Panc1 (cell line): ENCODE measurements at regions not wholly inside any gene's neighbourhood (a gene's known extent, or its start where the extent isn't known, plus 50 kb on each side); places are given as distances from the start of the nearest gene placed in this dataset.

Experiments used
- ATAC-seq: fragments of 200-7000 bp; cut with Tn5 transposase; 2 replicates; pipeline ENCODE4 v1.9.1; 2020; ENCODE audit warnings: mild to moderate bottlenecking, moderate library complexity
- BruUV-seq: library from RNA; stranded (reverse); fragments of 400-500 nt; replicated peaks from 2 replicates; lab custom pipeline; 2021; lab: Mats Ljungman, UMichigan
- CTCF ChIA-PET: fragments of 300-600 bp; sonication (Branson Sonifier 250); formaldehyde crosslinking; loops from one replicate; lab custom pipeline; 2022; ENCODE audit warnings: antibody characterized with exemption; lab: Charles Lee
- POLR2A ChIA-PET: fragments of 300-600 bp; sonication (Branson Sonifier 250); formaldehyde crosslinking; loops from one replicate; lab custom pipeline; 2022; ENCODE audit warnings: antibody characterized with exemption; lab: Charles Lee
- DNase-seq: peaks from one replicate; pipeline ENCODE4 v3.0.0-alpha.2; 2010; ENCODE audit warnings: low read depth, low spot score
- H3K27ac ChIP-seq: 2 replicates; pipeline ENCODE4 v1.5.1; 2011; ENCODE audit warnings: mild to moderate bottlenecking, low read length, inconsistent platforms
- H3K27me3 ChIP-seq: fragments of 200-500 bp; sonication (Bioruptor generic); 2 replicates; pipeline ENCODE4 v1.6.0; 2014; ENCODE audit warnings: low read length, inconsistent platforms; ENCODE audit not compliant: control insufficient read depth, insufficient read depth
- H3K36me3 ChIP-seq: fragments of 200-500 bp; sonication (Bioruptor generic); 2 replicates; pipeline ENCODE4 v1.5.1; 2014; ENCODE audit warnings: inconsistent platforms, mild to moderate bottlenecking, low read length, moderate library complexity; ENCODE audit not compliant: control insufficient read depth, insufficient read depth
- H3K4me1 ChIP-seq: 2 replicates; pipeline ENCODE4 v1.5.1; 2011; ENCODE audit warnings: inconsistent platforms, mild to moderate bottlenecking, low read length, moderate library complexity; ENCODE audit not compliant: control insufficient read depth, insufficient read depth
- H3K4me3 ChIP-seq, 2 experiments: 2 replicates each; pipeline ENCODE4 v1.5.1; 2011 to 2012; ENCODE audit warnings: low read depth in 2 of 2, low read length in 2 of 2, mild to moderate bottlenecking in 2 of 2, inconsistent platforms in 1 of 2, moderate library complexity in 1 of 2
- H3K9me3 ChIP-seq: fragments of 200-500 bp; sonication (Bioruptor generic); 2 replicates; pipeline ENCODE4 v1.5.1; 2014; ENCODE audit warnings: low read depth, mild to moderate bottlenecking, inconsistent platforms, low read length, moderate library complexity; ENCODE audit not compliant: control insufficient read depth, insufficient read depth
- POLR2AphosphoS5 ChIP-seq: IDR thresholded peaks from 2 replicates; pipeline ENCODE4 v1.6.1; 2012; ENCODE audit warnings: mild to moderate bottlenecking, low read depth, low read length, moderate library complexity
- SIN3A ChIP-seq: IDR thresholded peaks from 2 replicates; pipeline ENCODE4 v1.6.1; 2012; ENCODE audit warnings: low read depth, mild to moderate bottlenecking, low read length, moderate library complexity, borderline replicate concordance; ENCODE audit not compliant: insufficient read depth
- TCF7L2 ChIP-seq: IDR thresholded peaks from 2 replicates; pipeline ENCODE4 v1.6.1; 2011; ENCODE audit warnings: mild to moderate bottlenecking, low read depth, low read length, inconsistent platforms
- in situ Hi-C: cut with HindIII; loops from 2 replicates; pipeline ENCODE4 v1.10.0; 2016; ENCODE audit warnings: low sequenced_read_pairs, low pct_unique_long_range_greater_than_20kb
- intact Hi-C: fragments of 100-400 bp; cut with micrococcal nuclease; formaldehyde crosslinking; loops from one replicate; pipeline ENCODE4 v1.10.0; 2022; ENCODE audit not compliant: unreplicated experiment
- TF ChIP-seq, protein P1 (sequence below): fragments of 450-650 bp; IDR thresholded peaks from 2 replicates; pipeline ENCODE4 v1.5.1; 2017; ENCODE audit warnings: mild to moderate bottlenecking
- TF ChIP-seq, protein P2 (sequence below), 2 experiments: IDR thresholded peaks; 2 replicates each; pipeline ENCODE4 v1.6.1; 2011 to 2012; ENCODE audit warnings: low read depth in 2 of 2, control low read depth in 1 of 2, low read length in 1 of 2, mild to moderate bottlenecking in 1 of 2, moderate library complexity in 1 of 2; ENCODE audit not compliant: insufficient read depth in 1 of 2

DNA sequence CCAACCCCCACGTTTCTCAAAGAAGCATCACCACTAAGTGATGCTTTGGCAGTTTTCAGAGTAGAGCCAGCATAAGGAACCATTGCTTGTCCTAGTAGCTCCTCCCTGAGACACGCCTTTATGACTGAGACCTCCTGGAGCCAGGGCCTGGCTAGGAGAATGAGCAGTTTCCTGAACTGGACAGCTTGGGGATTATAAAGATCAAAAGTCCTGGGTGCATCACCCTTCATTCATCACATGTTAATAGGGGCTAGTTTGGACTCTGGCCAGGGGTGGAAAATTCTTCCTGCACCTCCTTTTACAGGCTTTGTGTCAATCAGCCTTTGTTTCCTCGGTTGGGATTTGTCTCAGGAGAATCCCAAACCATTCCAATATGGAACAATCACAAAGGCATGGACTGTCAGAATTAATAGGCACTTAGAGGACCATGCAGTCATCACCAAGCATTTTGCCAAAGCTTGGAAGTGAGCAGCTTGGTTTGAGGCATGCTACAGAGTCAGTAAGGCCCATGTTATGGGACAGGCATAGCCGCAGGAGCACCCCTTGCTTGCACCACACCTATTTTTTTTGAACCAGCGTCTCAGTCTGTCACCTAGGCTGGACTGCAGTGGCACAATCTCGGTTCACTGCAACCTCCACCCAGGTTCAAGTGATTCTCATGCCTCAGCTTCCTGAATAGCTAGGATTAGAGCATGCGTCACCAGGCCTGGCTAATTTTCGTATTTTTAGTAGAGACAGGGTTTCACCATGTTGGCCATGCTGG, 64.9 kb upstream of the TGM3 start:
- ATAC-seq (no peak), DNase-seq (no peak)
- H3K4me3 ChIP-seq, result no peak overlapping the region
- H3K9me3 ChIP-seq, result no peaks in the 10 kb centered on the region
- no peaks in the 10 kb centered on the region for H3K36me3 ChIP-seq
- TF ChIP-seq TCF7L2 (no peak), POLR2AphosphoS5 (no peak), SIN3A (no peak)
- TF ChIP-seq, protein P1, sequence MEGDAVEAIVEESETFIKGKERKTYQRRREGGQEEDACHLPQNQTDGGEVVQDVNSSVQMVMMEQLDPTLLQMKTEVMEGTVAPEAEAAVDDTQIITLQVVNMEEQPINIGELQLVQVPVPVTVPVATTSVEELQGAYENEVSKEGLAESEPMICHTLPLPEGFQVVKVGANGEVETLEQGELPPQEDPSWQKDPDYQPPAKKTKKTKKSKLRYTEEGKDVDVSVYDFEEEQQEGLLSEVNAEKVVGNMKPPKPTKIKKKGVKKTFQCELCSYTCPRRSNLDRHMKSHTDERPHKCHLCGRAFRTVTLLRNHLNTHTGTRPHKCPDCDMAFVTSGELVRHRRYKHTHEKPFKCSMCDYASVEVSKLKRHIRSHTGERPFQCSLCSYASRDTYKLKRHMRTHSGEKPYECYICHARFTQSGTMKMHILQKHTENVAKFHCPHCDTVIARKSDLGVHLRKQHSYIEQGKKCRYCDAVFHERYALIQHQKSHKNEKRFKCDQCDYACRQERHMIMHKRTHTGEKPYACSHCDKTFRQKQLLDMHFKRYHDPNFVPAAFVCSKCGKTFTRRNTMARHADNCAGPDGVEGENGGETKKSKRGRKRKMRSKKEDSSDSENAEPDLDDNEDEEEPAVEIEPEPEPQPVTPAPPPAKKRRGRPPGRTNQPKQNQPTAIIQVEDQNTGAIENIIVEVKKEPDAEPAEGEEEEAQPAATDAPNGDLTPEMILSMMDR, result no peak
- TF ChIP-seq, protein P2, sequence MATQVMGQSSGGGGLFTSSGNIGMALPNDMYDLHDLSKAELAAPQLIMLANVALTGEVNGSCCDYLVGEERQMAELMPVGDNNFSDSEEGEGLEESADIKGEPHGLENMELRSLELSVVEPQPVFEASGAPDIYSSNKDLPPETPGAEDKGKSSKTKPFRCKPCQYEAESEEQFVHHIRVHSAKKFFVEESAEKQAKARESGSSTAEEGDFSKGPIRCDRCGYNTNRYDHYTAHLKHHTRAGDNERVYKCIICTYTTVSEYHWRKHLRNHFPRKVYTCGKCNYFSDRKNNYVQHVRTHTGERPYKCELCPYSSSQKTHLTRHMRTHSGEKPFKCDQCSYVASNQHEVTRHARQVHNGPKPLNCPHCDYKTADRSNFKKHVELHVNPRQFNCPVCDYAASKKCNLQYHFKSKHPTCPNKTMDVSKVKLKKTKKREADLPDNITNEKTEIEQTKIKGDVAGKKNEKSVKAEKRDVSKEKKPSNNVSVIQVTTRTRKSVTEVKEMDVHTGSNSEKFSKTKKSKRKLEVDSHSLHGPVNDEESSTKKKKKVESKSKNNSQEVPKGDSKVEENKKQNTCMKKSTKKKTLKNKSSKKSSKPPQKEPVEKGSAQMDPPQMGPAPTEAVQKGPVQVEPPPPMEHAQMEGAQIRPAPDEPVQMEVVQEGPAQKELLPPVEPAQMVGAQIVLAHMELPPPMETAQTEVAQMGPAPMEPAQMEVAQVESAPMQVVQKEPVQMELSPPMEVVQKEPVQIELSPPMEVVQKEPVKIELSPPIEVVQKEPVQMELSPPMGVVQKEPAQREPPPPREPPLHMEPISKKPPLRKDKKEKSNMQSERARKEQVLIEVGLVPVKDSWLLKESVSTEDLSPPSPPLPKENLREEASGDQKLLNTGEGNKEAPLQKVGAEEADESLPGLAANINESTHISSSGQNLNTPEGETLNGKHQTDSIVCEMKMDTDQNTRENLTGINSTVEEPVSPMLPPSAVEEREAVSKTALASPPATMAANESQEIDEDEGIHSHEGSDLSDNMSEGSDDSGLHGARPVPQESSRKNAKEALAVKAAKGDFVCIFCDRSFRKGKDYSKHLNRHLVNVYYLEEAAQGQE (IDR thresholded peaks at IDR 0.05; ENCODE audit: insufficient read depth in 1 of 2, low read depth in 2 of 2, low read length in 1 of 2), result no peak
- CTCF ChIA-PET, result no interaction called here
- in situ Hi-C loops, result no loop called here
- no peak overlapping the region for H3K27ac ChIP-seq
- intact Hi-C loops, result no loop called here
- POLR2A ChIA-PET, result no interaction called here
- H3K27me3 ChIP-seq, result no peaks in the 10 kb centered on the region
- no peaks in the 10 kb centered on the region for H3K4me1 ChIP-seq
- BruUV-seq, result no TSS peak

DNA sequence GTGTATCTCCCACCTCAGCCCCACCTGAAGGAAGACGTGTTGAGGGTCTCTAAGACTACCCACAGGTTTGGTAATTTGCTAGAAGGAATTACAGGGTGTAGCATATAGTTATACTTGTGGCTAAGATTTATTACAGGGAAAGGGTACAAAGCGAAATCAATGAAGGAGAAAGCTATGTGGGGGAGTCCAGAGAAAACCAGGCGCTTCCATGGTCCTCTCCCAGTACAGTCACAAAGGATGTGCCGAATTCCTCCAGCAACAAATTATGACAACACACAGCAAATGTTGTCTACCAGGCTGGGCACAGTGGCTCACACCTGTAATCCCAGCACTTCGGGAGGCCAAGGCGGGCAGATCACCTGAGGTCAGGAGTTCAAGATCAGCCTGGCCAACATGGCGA, 64.1 kb upstream of the TGM3 start:
- in situ Hi-C loops, result no loop called here
- TF ChIP-seq, protein P2 (IDR thresholded peaks at IDR 0.05; ENCODE audit: insufficient read depth in 1 of 2, low read depth in 2 of 2, low read length in 1 of 2), result no peak
- TF ChIP-seq SIN3A, result no peak
- Histone ChIP-seq H3K36me3 (no peaks in the 10 kb centered on the region), H3K27ac (no peak overlapping the region), H3K4me1 (no peaks in the 10 kb centered on the region), H3K27me3 (no peaks in the 10 kb centered on the region), H3K4me3 (no peak overlapping the region), H3K9me3 (no peaks in the 10 kb centered on the region)
- ChIA-PET CTCF (no interaction called here), POLR2A (no interaction called here)
- ATAC-seq (no peak), DNase-seq (no peak)
- intact Hi-C loops, result no loop called here
- no TSS peak for BruUV-seq
